Esophagus muscularis mucosa (tissue), 4 donors: ENCODE measurements at regions not wholly inside any gene's neighbourhood (a gene's known extent, or its start where the extent isn't known, plus 50 kb on each side); places are given as distances from the start of the nearest gene placed in this dataset.

ENCODE experiments used
- DNase-seq: peaks from one replicate; pipeline ENCODE4 v3.0.0-alpha.2; 2017; ENCODE audit errors: extremely low spot score
- H3K27ac ChIP-seq, 4 donors: fragments of 200-600 bp; sonication (generic); replicated peaks in 1 of 4; 1 replicate in 3 of 4; 2 replicates in 1 of 4; pipeline ENCODE4 v1.5.1; 2016 to 2019; ENCODE audit warnings: mild to moderate bottlenecking in 1 of 4
- H3K27me3 ChIP-seq, 4 donors: fragments of 200-600 bp; sonication (generic); one replicate each; pipeline versions ENCODE4 v1.5.1 to v1.6.0; 2016 to 2019
- H3K36me3 ChIP-seq, 4 donors: fragments of 200-600 bp; sonication (generic); one replicate each; pipeline ENCODE4 v1.5.1; 2016 to 2019
- H3K4me1 ChIP-seq, 4 donors: fragments of 200-600 bp; sonication (generic); one replicate each; pipeline ENCODE4 v1.5.1; 2016 to 2019
- H3K4me3 ChIP-seq, 4 donors: fragments of 200-600 bp; sonication (generic); 1 replicate in 2 of 4; 2 replicates in 2 of 4; pipeline ENCODE4 v1.5.1; 2016 to 2019; ENCODE audit warnings: mild to moderate bottlenecking in 4 of 4, moderate library complexity in 1 of 4
- H3K9me3 ChIP-seq, 4 donors: fragments of 200-600 bp; sonication (generic); 1 replicate in 3 of 4; 2 replicates in 1 of 4; pipeline ENCODE4 v1.5.1; 2016 to 2019
- EP300 ChIP-seq: sonication (generic); formaldehyde crosslinking; IDR thresholded peaks from one replicate; pipeline ENCODE4 v1.6.1; 2017; ENCODE audit warnings: antibody characterized with exemption
- POLR2A ChIP-seq: fragments of 450-650 bp; IDR thresholded peaks from one replicate; pipeline ENCODE4 v1.6.1; 2017; ENCODE audit warnings: antibody characterized with exemption, moderate library complexity, mild to moderate bottlenecking, low read depth
- POLR2AphosphoS5 ChIP-seq, 2 donors: sonication (generic); formaldehyde crosslinking; IDR thresholded peaks; one replicate each; pipeline ENCODE4 v1.6.1; 2017; ENCODE audit warnings: antibody characterized with exemption in 2 of 2
- WGBS: methylation state at CpG from one replicate; pipeline ENCODE4 v1.1.5; 2018; 5-methylcytosine and 5-hydroxymethylcytosine counted together
- intact Hi-C: fragments of 100-400 bp; cut with DNase I; formaldehyde crosslinking; loops from one replicate; pipeline ENCODE4 v1.15.1; 2023
- TF ChIP-seq, protein P1 (sequence below), 3 experiments: fragments of 200-600 bp in 2 of 3; fragments of 450-650 bp in 1 of 3; sonication (generic) in 2 of 3; IDR thresholded peaks; one replicate each; pipeline ENCODE4 v1.5.1; 2017 to 2019; ENCODE audit warnings: antibody characterized with exemption in 3 of 3, mild to moderate bottlenecking in 2 of 3, moderate library complexity in 1 of 3

GRCh38 chr4:126056116-126056650, 741.4 kb downstream of the FAT4 start:
- Histone ChIP-seq H3K4me3 (no peak overlapping the region), H3K9me3 (no peaks in the 10 kb centered on the region), H3K27ac (no peak overlapping the region), H3K27me3 (no peaks in the 10 kb centered on the region), H3K36me3 (no peaks in the 10 kb centered on the region), H3K4me1 (peaks cover 0 to 13% (median 9%) of the 10 kb centered on the region in 4 donors)
- intact Hi-C loops, result no loop called here
- WGBS, result 43% methylated on average over 2 of the region's 2 CpGs
- no peak for DNase-seq
- TF ChIP-seq POLR2AphosphoS5 (IDR thresholded peaks at IDR 0.05) (no peak), POLR2A (no peak), EP300 (no peak)
- TF ChIP-seq, protein P1, sequence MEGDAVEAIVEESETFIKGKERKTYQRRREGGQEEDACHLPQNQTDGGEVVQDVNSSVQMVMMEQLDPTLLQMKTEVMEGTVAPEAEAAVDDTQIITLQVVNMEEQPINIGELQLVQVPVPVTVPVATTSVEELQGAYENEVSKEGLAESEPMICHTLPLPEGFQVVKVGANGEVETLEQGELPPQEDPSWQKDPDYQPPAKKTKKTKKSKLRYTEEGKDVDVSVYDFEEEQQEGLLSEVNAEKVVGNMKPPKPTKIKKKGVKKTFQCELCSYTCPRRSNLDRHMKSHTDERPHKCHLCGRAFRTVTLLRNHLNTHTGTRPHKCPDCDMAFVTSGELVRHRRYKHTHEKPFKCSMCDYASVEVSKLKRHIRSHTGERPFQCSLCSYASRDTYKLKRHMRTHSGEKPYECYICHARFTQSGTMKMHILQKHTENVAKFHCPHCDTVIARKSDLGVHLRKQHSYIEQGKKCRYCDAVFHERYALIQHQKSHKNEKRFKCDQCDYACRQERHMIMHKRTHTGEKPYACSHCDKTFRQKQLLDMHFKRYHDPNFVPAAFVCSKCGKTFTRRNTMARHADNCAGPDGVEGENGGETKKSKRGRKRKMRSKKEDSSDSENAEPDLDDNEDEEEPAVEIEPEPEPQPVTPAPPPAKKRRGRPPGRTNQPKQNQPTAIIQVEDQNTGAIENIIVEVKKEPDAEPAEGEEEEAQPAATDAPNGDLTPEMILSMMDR (IDR thresholded peaks at IDR 0.05), result no peak

GRCh38 chr4:126057371-126057770, 742.6 kb downstream of the FAT4 start:
- TF ChIP-seq POLR2AphosphoS5 (IDR thresholded peaks at IDR 0.05) (no peak), POLR2A (no peak), EP300 (no peak)
- TF ChIP-seq, protein P1 (IDR thresholded peaks at IDR 0.05), result no peak
- Histone ChIP-seq H3K4me3 (no peak overlapping the region), H3K4me1 (peaks cover 0 to 3% (median 2%) of the 10 kb centered on the region in 4 donors), H3K36me3 (no peaks in the 10 kb centered on the region), H3K9me3 (no peaks in the 10 kb centered on the region), H3K27ac (no peak overlapping the region), H3K27me3 (no peaks in the 10 kb centered on the region)
- no peak for DNase-seq
- intact Hi-C loops, result no loop called here

- no peak for TF ChIP-seq EP300
- TF ChIP-seq POLR2A, result no peak
- TF ChIP-seq, protein P1 (IDR thresholded peaks at IDR 0.05), result no peak
- TF ChIP-seq POLR2AphosphoS5 (IDR thresholded peaks at IDR 0.05), result no peak
- H3K27me3 ChIP-seq, result no peaks in the 10 kb centered on the region
These were observed 743.8 kb downstream of the FAT4 start for GRCh38 chr4:126058596-126058995.

GRCh38 chr4:126061655-126062054, 746.9 kb downstream of the FAT4 start:
- no peaks in the 10 kb centered on the region for H3K36me3 ChIP-seq
- no peak overlapping the region for H3K27ac ChIP-seq
- H3K4me1 ChIP-seq, result no peaks in the 10 kb centered on the region
- no peak for TF ChIP-seq POLR2A
- TF ChIP-seq EP300, result no peak
- TF ChIP-seq, protein P1 (IDR thresholded peaks at IDR 0.05), result no peak
- no peak for TF ChIP-seq POLR2AphosphoS5 (IDR thresholded peaks at IDR 0.05)
- peaks cover 0 to 4% (median 0%) of the 10 kb centered on the region in 4 donors for H3K9me3 ChIP-seq
- intact Hi-C loops, result no loop called here
- no peak overlapping the region for H3K4me3 ChIP-seq
- 99% methylated on average over 4 of the region's 4 CpGs for WGBS
- DNase-seq, result no peak
- no peaks in the 10 kb centered on the region for H3K27me3 ChIP-seq

More at GRCh38 chr4:126058596-126058995, 743.8 kb downstream of the FAT4 start:
- Histone ChIP-seq H3K9me3 (peaks cover 0 to 4% (median 0%) of the 10 kb centered on the region in 4 donors), H3K27ac (no peak overlapping the region), H3K4me3 (no peak overlapping the region), H3K4me1 (no peaks in the 10 kb centered on the region), H3K36me3 (no peaks in the 10 kb centered on the region)
- 95% methylated on average over 2 of the region's 2 CpGs for WGBS
- DNase-seq, result no peak
- intact Hi-C loops, result no loop called here

DNA sequence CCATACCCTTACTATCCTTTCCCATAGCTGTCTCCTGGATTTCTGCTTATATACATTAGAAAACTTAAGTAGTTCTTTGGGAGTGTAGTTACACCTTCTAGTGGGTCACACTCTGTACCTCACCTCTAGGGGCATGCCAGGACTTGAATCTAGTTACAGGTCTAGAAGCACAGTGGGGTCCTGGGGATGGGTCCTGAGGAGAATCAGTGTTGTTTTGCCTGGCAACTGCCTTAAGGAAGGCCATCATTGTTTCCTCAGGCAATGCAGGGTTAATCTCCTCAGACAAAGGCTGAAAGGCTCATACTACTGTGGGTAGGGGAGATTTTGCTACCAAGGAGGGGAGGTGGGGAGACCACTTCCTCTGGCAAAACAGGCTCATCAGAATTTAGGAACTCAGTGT, 750.3 kb downstream of the FAT4 start:
- H3K27ac ChIP-seq, result no peak overlapping the region
- H3K9me3 ChIP-seq, result peaks cover 0 to 4% (median 0%) of the 10 kb centered on the region in 4 donors
- no peak for TF ChIP-seq POLR2A

More for the DNA sequence above, 750.3 kb downstream of the FAT4 start:
- H3K4me3 ChIP-seq, result no peak overlapping the region
- H3K27me3 ChIP-seq, result no peaks in the 10 kb centered on the region
- no peaks in the 10 kb centered on the region for H3K36me3 ChIP-seq
- intact Hi-C loops, result no loop called here
- DNase-seq, result no peak
- no peaks in the 10 kb centered on the region for H3K4me1 ChIP-seq
